Memory B cell (primary cell): ENCODE measurements at regions not wholly inside any gene's neighbourhood (a gene's known extent, or its start where the extent isn't known, plus 50 kb on each side); places are given as distances from the start of the nearest gene placed in this dataset.
A peak's percentile ranks its signal among the peaks of the same experiment; 100 is the strongest.

Experiments used
- ATAC-seq: fragments of 150-1000 bp; cut with Tn5 transposase; 2 replicates; pipeline ENCODE4 v1.10.0; 2021; ENCODE audit warnings: low read depth, mild to moderate bottlenecking, moderate library complexity
- DNase-seq, 2 donors: peaks; one replicate each; pipeline ENCODE4 v3.0.0; 2022; ENCODE audit warnings: low spot score in 2 of 2
- H3K27ac Mint-ChIP-seq: one replicate; pipeline ENCODE4 v1.8.0; 2022; ENCODE audit warnings: mild to moderate bottlenecking, moderate library complexity, mixed read lengths
- H3K27me3 Mint-ChIP-seq: one replicate; pipeline ENCODE4 v1.8.0; 2022; ENCODE audit warnings: mixed read lengths
- H3K36me3 Mint-ChIP-seq: one replicate; pipeline ENCODE4 v1.8.0; 2022; ENCODE audit warnings: mild to moderate bottlenecking, mixed read lengths
- H3K4me1 Mint-ChIP-seq: one replicate; pipeline ENCODE4 v1.8.0; 2022; ENCODE audit warnings: mixed read lengths
- H3K4me3 Mint-ChIP-seq: one replicate; pipeline ENCODE4 v1.8.0; 2022; ENCODE audit warnings: mild to moderate bottlenecking, moderate library complexity, mixed read lengths
- H3K9me3 Mint-ChIP-seq: one replicate; pipeline ENCODE4 v1.8.0; 2022; ENCODE audit warnings: mixed read lengths

DNA sequence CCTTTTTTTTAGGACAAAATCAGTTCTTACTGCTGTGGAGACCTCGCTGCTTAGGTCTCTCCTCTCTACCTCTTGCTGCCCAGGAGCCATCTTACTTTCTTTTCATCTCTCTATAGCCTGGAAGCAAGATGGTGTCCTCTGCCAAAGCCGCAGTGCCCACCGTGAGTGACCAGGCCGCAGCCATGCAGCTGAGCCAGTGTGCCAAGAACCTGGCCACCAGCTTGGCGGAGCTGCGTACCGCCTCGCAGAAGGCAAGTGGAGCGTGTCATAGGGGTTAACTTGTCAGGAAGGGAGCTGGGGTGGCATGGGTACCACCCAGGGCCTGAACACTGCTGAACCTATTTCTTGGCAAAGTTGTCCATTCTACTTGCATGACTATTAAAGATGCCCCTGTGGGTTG, 320.3 kb upstream of the TPM1 start:
- H3K27ac Mint-ChIP-seq: no peak overlapping the region
- no peak overlapping the region for H3K4me3 Mint-ChIP-seq
- H3K36me3 Mint-ChIP-seq: no peaks in the 10 kb centered on the region
- ATAC-seq (no peak), DNase-seq (no peak)
- H3K9me3 Mint-ChIP-seq: no peaks in the 10 kb centered on the region
- no peaks in the 10 kb centered on the region for H3K27me3 Mint-ChIP-seq
- no peaks in the 10 kb centered on the region for H3K4me1 Mint-ChIP-seq

GRCh38 chr15:62726461-62726860, 316.1 kb upstream of the TPM1 start:
- peaks cover 3% of the 10 kb centered on the region for H3K36me3 Mint-ChIP-seq
- ATAC-seq: no peak
- peaks cover 5% of the 10 kb centered on the region for H3K27me3 Mint-ChIP-seq
- H3K9me3 Mint-ChIP-seq: peaks cover 4% of the 10 kb centered on the region
- DNase-seq: no peak
- no peak overlapping the region for H3K27ac Mint-ChIP-seq
- peaks cover 5% of the 10 kb centered on the region for H3K4me1 Mint-ChIP-seq
- no peak overlapping the region for H3K4me3 Mint-ChIP-seq

DNA sequence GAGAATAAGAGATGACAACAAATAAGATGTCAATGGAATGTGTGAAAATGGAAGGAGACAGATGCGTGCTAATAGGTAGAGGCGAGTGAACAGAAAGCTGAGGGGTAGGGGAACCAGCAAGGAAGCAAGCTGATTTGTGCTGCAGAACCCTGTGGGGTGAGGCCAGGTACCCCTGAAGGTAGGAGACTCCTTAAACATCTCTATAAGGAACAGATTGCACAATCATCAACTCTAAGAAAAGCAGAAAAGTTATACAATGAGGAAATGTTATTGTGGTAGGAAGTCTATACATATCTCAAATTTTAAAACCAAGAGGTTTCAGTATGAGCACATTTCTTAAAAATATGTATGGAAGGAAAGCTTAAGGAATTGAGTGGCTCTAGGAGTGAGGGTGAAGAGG, 315.0 kb upstream of the TPM1 start:
- no peak for ATAC-seq
- Mint-ChIP-seq H3K27me3 (peaks cover 9% of the 10 kb centered on the region), H3K4me1 (peaks cover 5% of the 10 kb centered on the region), H3K9me3 (peaks cover 6% of the 10 kb centered on the region), H3K27ac (no peak overlapping the region), H3K36me3 (peaks cover 5% of the 10 kb centered on the region), H3K4me3 (no peak overlapping the region)
- no peak for DNase-seq

DNA sequence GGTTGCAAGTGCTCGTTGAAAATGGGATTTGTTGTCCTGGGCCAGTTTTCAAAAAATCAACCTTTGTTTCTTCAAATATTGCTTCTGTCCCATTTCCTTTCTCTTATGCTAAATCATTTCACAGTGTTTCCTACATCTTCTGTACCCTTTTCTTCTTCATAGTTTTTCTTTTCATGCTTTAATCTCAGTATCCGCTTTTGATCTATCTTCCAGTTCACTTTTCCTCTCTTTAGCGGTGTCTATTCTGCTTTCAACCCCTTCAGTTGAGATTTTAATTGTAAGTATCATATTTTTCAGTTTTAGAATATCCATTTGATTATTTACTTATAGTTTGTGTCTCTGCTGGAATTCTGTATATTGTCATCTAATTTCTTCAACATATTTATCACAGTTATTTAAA, 311.7 kb upstream of the TPM1 start:
- Mint-ChIP-seq H3K4me1 (peaks cover 5% of the 10 kb centered on the region), H3K9me3 (peaks cover 7% of the 10 kb centered on the region), H3K4me3 (no peak overlapping the region), H3K27ac (no peak overlapping the region), H3K27me3 (peaks cover 16% of the 10 kb centered on the region), H3K36me3 (peaks cover 5% of the 10 kb centered on the region)
- DNase-seq (no peak), ATAC-seq (no peak)

DNA sequence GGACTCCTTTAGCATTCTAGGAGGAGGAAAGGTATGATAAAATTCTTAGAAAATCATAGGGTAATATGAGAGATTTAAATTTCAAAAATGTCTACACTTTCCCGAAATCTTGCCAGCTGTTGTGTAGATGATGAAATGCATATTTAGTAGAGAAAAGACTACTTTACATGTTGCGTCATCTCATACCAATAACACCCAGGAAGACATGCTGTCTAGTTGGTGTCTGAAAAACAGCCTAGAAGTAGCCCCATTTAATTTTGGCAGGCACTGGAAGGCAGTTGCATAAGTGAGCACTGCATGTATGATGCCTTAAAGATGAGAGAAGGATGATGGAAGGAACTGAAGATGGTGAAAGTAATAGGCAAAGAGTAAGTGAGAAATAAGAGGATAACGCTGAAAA, 310.5 kb upstream of the TPM1 start:
- Mint-ChIP-seq H3K4me3 (no peak overlapping the region), H3K4me1 (peaks cover 5% of the 10 kb centered on the region), H3K9me3 (peaks cover 7% of the 10 kb centered on the region), H3K27me3 (peaks cover 19% of the 10 kb centered on the region), H3K36me3 (peaks cover 5% of the 10 kb centered on the region), H3K27ac (no peak overlapping the region)
- DNase-seq (no peak), ATAC-seq (no peak)

- Mint-ChIP-seq H3K27ac (no peak overlapping the region), H3K36me3 (peaks cover 5% of the 10 kb centered on the region), H3K4me3 (no peak overlapping the region), H3K9me3 (peaks cover 7% of the 10 kb centered on the region), H3K4me1 (peaks cover 2% of the 10 kb centered on the region), H3K27me3 (peaks cover 19% of the 10 kb centered on the region)
- no peak for DNase-seq
- no peak for ATAC-seq
Observed at GRCh38 chr15:62734706-62735105, 307.8 kb upstream of the TPM1 start.

DNA sequence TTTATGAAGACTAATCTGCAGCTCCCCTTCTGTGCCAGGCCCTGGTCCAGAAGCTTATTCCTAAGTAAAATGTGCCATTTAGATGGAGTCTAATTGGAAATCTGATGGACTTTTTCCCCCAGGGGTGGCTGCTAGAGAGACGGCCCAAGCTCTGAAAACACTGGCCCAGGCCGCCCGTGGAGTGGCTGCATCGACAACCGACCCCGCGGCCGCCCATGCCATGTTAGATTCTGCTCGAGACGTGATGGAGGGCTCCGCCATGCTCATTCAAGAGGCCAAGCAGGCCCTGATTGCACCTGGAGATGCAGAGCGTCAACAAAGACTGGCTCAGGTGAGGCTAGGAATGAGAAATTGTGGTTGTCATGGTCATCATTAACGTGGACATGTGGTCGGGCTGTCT, 305.8 kb upstream of the TPM1 start:
- H3K36me3 Mint-ChIP-seq: peaks cover 2% of the 10 kb centered on the region
- H3K4me1 Mint-ChIP-seq: no peaks in the 10 kb centered on the region
- no peak overlapping the region for H3K27ac Mint-ChIP-seq
- H3K4me3 Mint-ChIP-seq: no peak overlapping the region
- no peak for ATAC-seq
- peaks cover 16% of the 10 kb centered on the region for H3K27me3 Mint-ChIP-seq
- peaks cover 3% of the 10 kb centered on the region for H3K9me3 Mint-ChIP-seq
- no peak for DNase-seq

DNA sequence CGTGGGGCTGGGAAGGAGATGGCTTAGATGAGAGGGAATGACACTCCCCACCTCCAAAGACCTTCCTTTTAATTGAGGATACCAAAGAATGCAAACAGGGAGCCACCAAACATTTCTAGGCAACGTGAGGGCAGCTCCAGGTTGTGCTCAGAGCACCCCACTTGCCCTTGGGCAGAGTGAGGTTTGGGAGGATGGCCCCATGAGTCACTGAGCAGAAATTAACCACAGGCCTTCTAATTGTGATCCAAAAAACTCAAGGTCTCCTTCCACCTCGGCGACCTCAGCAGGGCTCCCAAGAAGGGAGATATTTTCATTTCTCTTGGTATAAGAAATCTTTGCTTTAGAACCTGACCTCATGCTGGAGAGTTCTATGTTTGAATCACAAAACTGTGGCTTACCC, 305.0 kb upstream of the TPM1 start:
- peaks cover 11% of the 10 kb centered on the region for H3K27me3 Mint-ChIP-seq
- DNase-seq (no peak), ATAC-seq (no peak)
- H3K4me1 Mint-ChIP-seq: peaks cover 3% of the 10 kb centered on the region
- H3K27ac Mint-ChIP-seq: no peak overlapping the region
- no peak overlapping the region for H3K4me3 Mint-ChIP-seq
- H3K36me3 Mint-ChIP-seq: no peaks in the 10 kb centered on the region
- H3K9me3 Mint-ChIP-seq: peaks cover 2% of the 10 kb centered on the region

DNA sequence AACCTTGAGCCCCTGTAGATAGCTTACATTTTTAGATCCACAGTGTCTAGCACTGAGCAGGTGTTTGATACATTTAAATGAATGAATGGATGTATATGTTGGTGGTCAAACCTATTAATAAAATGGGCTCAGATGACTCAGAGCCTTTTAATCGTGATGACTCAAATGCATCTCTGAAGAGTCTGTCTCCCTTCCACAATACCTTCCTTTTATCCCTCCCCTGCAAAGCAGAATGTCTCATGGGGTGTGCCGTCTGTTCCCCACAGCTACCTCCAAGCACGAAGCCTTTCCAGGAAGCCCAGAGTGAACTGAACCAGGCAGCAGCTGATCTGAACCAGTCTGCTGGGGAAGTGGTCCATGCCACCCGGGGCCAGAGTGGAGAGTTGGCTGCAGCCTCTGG, 303.5 kb upstream of the TPM1 start:
- H3K36me3 Mint-ChIP-seq: no peaks in the 10 kb centered on the region
- DNase-seq (no peak), ATAC-seq (no peak)
- H3K4me1 Mint-ChIP-seq: peaks cover 9% of the 10 kb centered on the region
- peaks cover 2% of the 10 kb centered on the region for H3K9me3 Mint-ChIP-seq
- peaks cover 5% of the 10 kb centered on the region for H3K27me3 Mint-ChIP-seq
- no peak overlapping the region for H3K27ac Mint-ChIP-seq
- H3K4me3 Mint-ChIP-seq: no peak overlapping the region

DNA sequence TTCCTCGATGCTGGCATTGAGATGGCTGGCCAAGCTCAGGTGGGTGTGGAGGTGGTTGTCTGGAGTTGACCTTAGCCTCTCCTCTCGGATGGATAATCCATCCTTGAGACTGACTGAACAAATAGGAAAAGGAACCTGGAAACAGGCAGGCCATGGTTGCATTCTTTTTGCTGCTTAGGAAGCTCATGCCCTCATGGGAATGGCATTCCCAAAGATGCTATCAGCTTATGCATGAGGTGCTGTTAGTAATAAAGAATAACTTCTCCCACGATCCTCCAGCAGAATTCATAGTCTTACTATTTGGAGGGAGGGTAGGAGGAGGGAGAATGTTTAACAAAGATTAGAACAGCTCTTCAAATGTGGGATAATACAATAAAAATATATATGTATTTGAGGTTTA, 303.0 kb upstream of the TPM1 start:
- Mint-ChIP-seq H3K4me3 (no peak overlapping the region), H3K27me3 (peaks cover 5% of the 10 kb centered on the region), H3K4me1 (peaks cover 9% of the 10 kb centered on the region), H3K9me3 (peaks cover 2% of the 10 kb centered on the region), H3K36me3 (no peaks in the 10 kb centered on the region), H3K27ac (no peak overlapping the region)
- DNase-seq: no peak
- ATAC-seq: no peak

GRCh38 chr15:62740141-62741004, 302.2 kb upstream of the TPM1 start:
- DNase-seq (no peak), ATAC-seq (no peak)
- H3K27me3 Mint-ChIP-seq: peaks cover 5% of the 10 kb centered on the region
- no peak overlapping the region for H3K4me3 Mint-ChIP-seq
- H3K4me1 Mint-ChIP-seq: peaks cover 9% of the 10 kb centered on the region
- H3K27ac Mint-ChIP-seq: no peak overlapping the region
- no peaks in the 10 kb centered on the region for H3K36me3 Mint-ChIP-seq
- H3K9me3 Mint-ChIP-seq: peaks cover 2% of the 10 kb centered on the region

GRCh38 chr15:62741106-62741505, 301.4 kb upstream of the TPM1 start:
- H3K9me3 Mint-ChIP-seq: no peaks in the 10 kb centered on the region
- no peaks in the 10 kb centered on the region for H3K36me3 Mint-ChIP-seq
- H3K4me1 Mint-ChIP-seq: peaks cover 9% of the 10 kb centered on the region
- H3K27ac Mint-ChIP-seq: no peak overlapping the region
- no peak overlapping the region for H3K4me3 Mint-ChIP-seq
- no peak for DNase-seq
- H3K27me3 Mint-ChIP-seq: peaks cover 5% of the 10 kb centered on the region
- no peak for ATAC-seq

DNA sequence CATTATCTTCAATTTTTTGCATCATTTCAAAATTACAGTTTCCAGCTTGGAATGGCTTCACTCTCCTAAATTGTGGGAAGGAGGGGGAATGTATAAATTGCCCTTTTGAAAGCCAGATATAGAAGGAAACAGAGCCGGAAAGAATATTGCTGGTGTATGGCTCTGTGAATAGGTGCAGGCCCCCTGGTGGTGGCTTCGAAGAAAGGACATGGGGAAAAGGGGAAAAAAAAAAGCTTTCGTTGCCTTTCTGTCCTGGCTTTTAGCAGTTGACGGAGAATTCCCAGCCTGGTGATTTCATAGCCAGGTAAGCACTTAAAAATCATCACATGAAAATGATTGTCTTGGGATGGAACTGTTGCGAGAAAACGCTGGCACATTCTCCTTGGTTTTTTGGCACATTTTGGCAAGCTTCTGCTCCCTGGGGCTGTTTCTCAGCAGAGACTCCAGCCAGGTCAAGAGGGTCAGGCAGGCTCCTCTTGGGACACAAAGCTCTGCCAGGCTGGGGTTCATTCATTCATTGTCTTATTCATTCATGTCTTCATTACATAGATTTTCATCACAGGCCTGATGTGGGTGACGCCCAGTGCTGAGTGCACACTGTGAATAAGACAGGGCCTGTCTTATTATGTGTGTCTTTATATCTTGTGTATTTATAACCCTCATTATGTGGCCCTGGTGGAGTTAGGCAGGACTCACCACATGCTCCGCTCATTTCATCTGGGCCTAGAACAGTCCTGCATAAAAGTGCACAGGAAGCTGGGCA, 300.0 kb upstream of the TPM1 start:
- DNase-seq: peak; percentile 8 to 14
- Mint-ChIP-seq H3K4me3 (no peak overlapping the region), H3K36me3 (no peaks in the 10 kb centered on the region), H3K27ac (no peak overlapping the region), H3K4me1 (peaks cover 9% of the 10 kb centered on the region), H3K27me3 (peaks cover 2% of the 10 kb centered on the region), H3K9me3 (no peaks in the 10 kb centered on the region)
- peak; percentile 41 for ATAC-seq

- DNase-seq (no peak), ATAC-seq (no peak)
- H3K4me3 Mint-ChIP-seq: no peak overlapping the region
- H3K36me3 Mint-ChIP-seq: no peaks in the 10 kb centered on the region
- no peaks in the 10 kb centered on the region for H3K9me3 Mint-ChIP-seq
- H3K27ac Mint-ChIP-seq: no peak overlapping the region
- H3K4me1 Mint-ChIP-seq: peaks cover 9% of the 10 kb centered on the region
- peaks cover 3% of the 10 kb centered on the region for H3K27me3 Mint-ChIP-seq
Observed at GRCh38 chr15:62745621-62746225, 296.8 kb upstream of the TPM1 start.
